HEK293T (cell line): ENCODE measurements at regions not wholly inside any gene's neighbourhood (a gene's known extent, or its start where the extent isn't known, plus 50 kb on each side); places are given as distances from the start of the nearest gene placed in this dataset.

Source experiments
- CTCF ChIA-PET: fragments of 350-600 bp; formaldehyde crosslinking; extraction: SDS; loops from one replicate; lab custom pipeline; 2021; ENCODE audit warnings: antibody characterized with exemption, inconsistent platforms; lab: Yijun Ruan, JAX
- POLR2A ChIA-PET: fragments of 350-600 bp; formaldehyde crosslinking; extraction: SDS; loops from one replicate; lab custom pipeline; 2020; ENCODE audit warnings: antibody characterized with exemption, inconsistent platforms; lab: Yijun Ruan, JAX
- DNase-seq: peaks from one replicate; pipeline ENCODE4 v3.0.0; 2012; ENCODE audit warnings: mixed read lengths; ENCODE audit errors: extremely low spot score
- ARNT ChIP-seq: fragments of 450-650 bp; IDR thresholded peaks from 2 replicates; pipeline ENCODE4 v1.6.1; 2017; ENCODE audit warnings: mild to moderate bottlenecking
- BHLHE40 ChIP-seq: fragments of 450-650 bp; IDR thresholded peaks from 2 replicates; pipeline ENCODE4 v1.6.1; 2016; ENCODE audit warnings: mild to moderate bottlenecking, moderate library complexity, borderline replicate concordance
- CTBP1 ChIP-seq: fragments of 450-650 bp; IDR thresholded peaks from 2 replicates; pipeline ENCODE4 v1.6.1; 2016; ENCODE audit warnings: borderline replicate concordance
- ELF4 ChIP-seq: fragments of 450-650 bp; IDR thresholded peaks from 2 replicates; pipeline ENCODE4 v1.6.1; 2017; ENCODE audit warnings: antibody characterized with exemption
- FOXA1 ChIP-seq: fragments of 450-650 bp; IDR thresholded peaks from 2 replicates; pipeline ENCODE4 v1.6.1; 2016; ENCODE audit warnings: mild to moderate bottlenecking
- FOXK2 ChIP-seq: fragments of 450-650 bp; IDR thresholded peaks from 2 replicates; pipeline ENCODE4 v1.6.1; 2016; ENCODE audit warnings: mild to moderate bottlenecking
- FOXM1 ChIP-seq: fragments of 450-650 bp; IDR thresholded peaks from 2 replicates; pipeline ENCODE4 v1.6.1; 2017; ENCODE audit warnings: mild to moderate bottlenecking, borderline replicate concordance
- HDGF ChIP-seq: fragments of 450-650 bp; IDR thresholded peaks from 2 replicates; pipeline ENCODE4 v1.6.1; 2017; ENCODE audit warnings: antibody characterized with exemption, borderline replicate concordance
- L3MBTL2 ChIP-seq: fragments of 450-650 bp; conservative IDR thresholded peaks from 2 replicates; pipeline ENCODE4 v1.6.1; 2016; ENCODE audit warnings: mild to moderate bottlenecking
- LEF1 ChIP-seq: fragments of 450-650 bp; IDR thresholded peaks from 2 replicates; pipeline ENCODE4 v1.6.1; 2017; ENCODE audit warnings: mild to moderate bottlenecking, borderline replicate concordance
- NFRKB ChIP-seq: fragments of 450-650 bp; IDR thresholded peaks from 2 replicates; pipeline ENCODE4 v1.6.1; 2016; ENCODE audit warnings: mild to moderate bottlenecking, moderate library complexity
- SP1 ChIP-seq: fragments of 450-650 bp; IDR thresholded peaks from 2 replicates; pipeline ENCODE4 v1.6.1; 2017
- SUZ12 ChIP-seq: fragments of 450-650 bp; IDR thresholded peaks from 2 replicates; pipeline ENCODE4 v1.6.1; 2016; ENCODE audit warnings: mild to moderate bottlenecking
- TARDBP ChIP-seq: fragments of 450-650 bp; IDR thresholded peaks from 2 replicates; pipeline ENCODE4 v1.6.1; 2016
- ZNF384 ChIP-seq: fragments of 450-650 bp; IDR thresholded peaks from 2 replicates; pipeline ENCODE4 v1.6.1; 2016
- TF ChIP-seq, protein P1 (sequence below): fragments of 450-650 bp; IDR thresholded peaks from 2 replicates; pipeline ENCODE4 v1.6.1; 2016

DNA sequence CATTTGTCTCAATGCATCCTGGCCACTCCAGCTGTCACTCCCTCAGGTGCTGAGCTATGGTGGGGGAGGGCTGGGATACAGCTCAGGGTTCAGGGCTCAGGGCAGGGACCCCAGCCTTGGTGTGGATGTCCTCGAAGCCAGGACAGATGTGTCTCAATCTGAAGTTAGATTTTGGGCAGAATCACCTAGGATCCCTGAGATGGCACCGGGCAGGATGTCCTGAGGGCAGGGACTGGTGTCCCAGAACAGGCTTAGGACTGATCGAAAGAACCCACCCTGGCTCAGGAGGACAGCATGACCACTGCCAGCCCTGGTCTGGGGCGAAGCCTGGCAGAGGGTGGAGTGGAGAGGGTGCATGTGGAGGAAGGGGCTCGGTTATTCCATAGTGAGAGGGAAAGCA lies 96.8 kb upstream of the THY1 start:
- POLR2A ChIA-PET = no interaction called here
- TF ChIP-seq ELF4 (no peak), ZNF384 (no peak), ARNT (no peak), SP1 (no peak), NFRKB (no peak), SUZ12 (no peak), L3MBTL2 (no peak), FOXM1 (no peak)
- DNase-seq = no peak
- CTCF ChIA-PET = no interaction called here

DNA sequence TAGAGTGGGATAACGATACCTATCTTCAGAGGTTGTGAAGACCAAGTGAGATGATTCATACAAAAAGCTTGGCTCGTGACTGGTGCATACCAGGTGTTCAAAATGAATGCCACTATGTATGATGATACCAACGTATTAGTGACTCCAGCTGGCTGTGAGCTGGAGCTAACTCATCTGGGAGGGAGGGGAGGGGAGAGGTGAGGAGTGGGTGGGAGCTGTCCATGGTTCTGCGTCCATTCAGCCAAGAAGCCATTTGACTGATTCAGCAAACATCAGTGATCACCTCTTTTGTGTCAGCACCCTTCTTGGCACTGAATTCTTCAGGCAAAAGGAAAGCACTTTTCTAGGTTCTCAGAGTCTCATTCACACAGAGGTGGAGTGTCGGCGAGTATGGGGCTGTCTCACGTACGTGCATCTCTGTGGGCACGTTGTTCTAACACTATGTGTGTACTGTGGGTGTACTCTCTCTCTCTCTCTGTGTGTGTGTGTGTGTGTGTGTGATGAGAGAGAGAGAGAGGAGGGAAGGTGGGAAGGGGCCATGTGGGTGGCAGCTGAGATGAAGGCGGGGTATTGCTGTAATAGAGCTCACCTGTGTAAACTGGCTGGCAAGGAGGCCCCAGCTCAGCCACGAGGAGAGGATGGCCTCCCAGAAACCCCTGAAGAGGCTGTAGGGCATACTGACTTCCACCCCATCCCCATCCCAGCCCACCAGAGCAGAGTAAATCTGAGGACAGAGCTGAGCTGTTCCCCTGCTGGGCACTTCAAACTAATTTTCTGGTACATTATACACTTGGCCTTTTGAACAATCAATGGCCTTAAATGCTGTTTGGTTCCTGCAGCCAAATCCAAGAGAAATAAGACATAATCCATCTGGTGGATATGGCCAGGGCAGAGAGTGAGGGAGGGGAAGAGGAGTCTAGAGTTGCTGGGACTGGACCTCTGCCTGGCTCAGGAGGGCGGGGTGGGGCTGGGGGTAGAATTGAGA lies 96.1 kb upstream of the THY1 start:
- ChIA-PET CTCF (no interaction called here), POLR2A (no interaction called here)
- peak; percentile 22 for DNase-seq
- TF ChIP-seq ELF4 = no peak
- TF ChIP-seq SUZ12 = no peak
- TF ChIP-seq FOXA1 = no peak
- no peak for TF ChIP-seq L3MBTL2
- TF ChIP-seq BHLHE40 = no peak
- no peak for TF ChIP-seq FOXM1
- no peak for TF ChIP-seq HDGF
- TF ChIP-seq ZNF384 = no peak
- TF ChIP-seq ARNT = no peak
- no peak for TF ChIP-seq FOXK2
- TF ChIP-seq, protein P1, sequence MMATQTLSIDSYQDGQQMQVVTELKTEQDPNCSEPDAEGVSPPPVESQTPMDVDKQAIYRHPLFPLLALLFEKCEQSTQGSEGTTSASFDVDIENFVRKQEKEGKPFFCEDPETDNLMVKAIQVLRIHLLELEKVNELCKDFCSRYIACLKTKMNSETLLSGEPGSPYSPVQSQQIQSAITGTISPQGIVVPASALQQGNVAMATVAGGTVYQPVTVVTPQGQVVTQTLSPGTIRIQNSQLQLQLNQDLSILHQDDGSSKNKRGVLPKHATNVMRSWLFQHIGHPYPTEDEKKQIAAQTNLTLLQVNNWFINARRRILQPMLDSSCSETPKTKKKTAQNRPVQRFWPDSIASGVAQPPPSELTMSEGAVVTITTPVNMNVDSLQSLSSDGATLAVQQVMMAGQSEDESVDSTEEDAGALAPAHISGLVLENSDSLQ = no peak
- no peak for TF ChIP-seq LEF1
- TF ChIP-seq SP1 = no peak
- TF ChIP-seq NFRKB = no peak
- no peak for TF ChIP-seq TARDBP
- TF ChIP-seq CTBP1 = no peak

DNA sequence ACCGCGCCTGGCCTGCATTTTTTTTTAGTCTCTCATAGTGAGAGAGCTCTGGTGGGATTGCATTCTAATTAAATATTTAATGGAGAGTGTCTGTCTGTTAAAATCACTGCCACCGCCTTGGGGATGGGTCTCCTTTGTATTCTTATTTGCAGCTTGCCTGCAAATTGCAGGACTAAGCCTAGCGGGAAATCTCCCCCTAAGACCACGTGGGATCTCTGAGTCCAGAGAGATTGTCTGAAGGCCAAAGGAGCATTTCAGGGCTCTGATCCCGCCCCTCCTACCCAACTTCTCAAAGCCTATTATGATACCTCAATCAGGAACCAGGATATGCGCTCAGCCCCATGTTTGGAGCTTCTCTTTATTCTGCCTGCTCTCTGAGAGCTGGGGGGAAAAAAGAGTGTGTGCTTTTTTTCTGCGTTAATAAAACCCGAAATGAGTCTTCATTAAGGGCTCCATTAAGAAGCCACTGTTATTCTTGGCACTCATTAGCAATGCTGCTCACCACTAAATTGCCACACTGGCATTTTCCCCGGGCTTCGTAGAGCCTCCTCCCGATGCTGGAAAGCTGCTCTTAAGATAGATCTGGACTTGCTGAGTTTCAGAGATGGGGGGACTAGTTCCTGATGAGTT lies 92.9 kb upstream of the THY1 start:
- DNase-seq = no peak
- TF ChIP-seq ZNF384 (no peak), TARDBP (no peak), L3MBTL2 (no peak), HDGF (no peak), FOXM1 (no peak), LEF1 (no peak), ELF4 (no peak), ARNT (no peak), SUZ12 (no peak), BHLHE40 (no peak), CTBP1 (no peak), FOXA1 (no peak), SP1 (no peak), FOXK2 (no peak)
- POLR2A ChIA-PET = no interaction called here
- CTCF ChIA-PET = no interaction called here

DNA sequence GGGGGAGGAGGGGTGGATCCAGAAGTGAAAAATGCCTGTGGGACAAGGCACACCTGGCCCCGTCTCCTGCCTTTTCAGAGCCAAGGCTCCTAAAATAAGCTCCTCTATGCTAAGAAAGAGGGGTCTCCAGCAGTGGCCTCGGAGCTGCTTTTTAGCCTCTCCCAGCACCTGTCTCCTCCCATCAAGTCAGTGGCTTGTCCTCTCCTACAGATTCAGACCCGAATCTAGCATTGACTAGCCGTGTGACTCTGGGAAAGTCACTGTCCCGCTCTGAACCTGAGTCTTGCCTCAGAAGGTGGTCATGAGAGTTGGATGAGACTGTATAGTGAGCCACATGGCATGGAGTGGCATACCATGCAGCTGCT lies 90.8 kb upstream of the THY1 start:
- no peak for DNase-seq
- CTCF ChIA-PET = no interaction called here
- POLR2A ChIA-PET = no interaction called here
- no peak for TF ChIP-seq ZNF384
- no peak for TF ChIP-seq FOXK2
- no peak for TF ChIP-seq L3MBTL2
- no peak for TF ChIP-seq SUZ12
- TF ChIP-seq LEF1 = no peak
- no peak for TF ChIP-seq HDGF
- no peak for TF ChIP-seq BHLHE40
- no peak for TF ChIP-seq TARDBP
- no peak for TF ChIP-seq FOXA1
- TF ChIP-seq CTBP1 = no peak
- no peak for TF ChIP-seq FOXM1
- no peak for TF ChIP-seq NFRKB
- TF ChIP-seq ELF4 = no peak
- no peak for TF ChIP-seq SP1

DNA sequence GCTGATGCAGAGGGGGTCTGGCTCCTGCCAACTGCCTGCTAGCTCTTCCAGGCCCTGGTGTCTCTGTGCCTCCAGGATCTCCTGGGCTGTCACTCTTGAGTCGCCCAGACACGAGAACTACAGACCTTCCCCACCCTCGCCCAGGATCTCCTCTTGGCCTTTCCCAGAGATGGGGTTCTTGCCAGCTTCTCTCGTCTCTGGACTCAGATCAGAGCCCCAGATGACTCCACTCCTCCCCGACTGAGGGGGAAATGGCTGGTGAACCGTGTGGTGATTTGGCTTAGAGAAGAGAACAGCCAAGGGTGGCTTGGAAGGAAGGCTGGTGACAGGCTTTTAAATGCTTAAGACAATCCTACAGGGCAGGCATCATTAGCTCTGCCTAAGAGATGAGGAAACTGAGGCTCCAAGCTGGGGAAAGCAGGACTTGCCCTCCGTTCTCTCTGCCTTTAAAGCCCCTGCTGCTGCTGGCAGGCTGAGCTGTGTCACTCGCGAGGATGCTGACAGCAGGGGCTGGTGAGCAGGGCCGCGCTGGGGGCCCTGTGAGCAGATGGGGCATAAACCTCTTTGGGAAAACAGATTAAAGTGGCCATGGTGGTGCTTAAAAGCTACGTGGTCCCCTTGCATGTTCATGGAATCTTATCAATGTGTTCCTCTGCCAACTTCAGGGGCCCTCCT lies 90.3 kb upstream of the THY1 start:
- TF ChIP-seq SUZ12 (no peak), TARDBP (no peak), FOXM1 (no peak), LEF1 (no peak), CTBP1 (no peak), ELF4 (no peak), FOXK2 (no peak), NFRKB (no peak), ARNT (no peak), ZNF384 (no peak), BHLHE40 (no peak), HDGF (no peak), SP1 (no peak), FOXA1 (no peak)
- TF ChIP-seq, protein P1 = no peak
- POLR2A ChIA-PET = no interaction called here
- CTCF ChIA-PET = no interaction called here
- no peak for DNase-seq
